Activated CD8-positive, alpha-beta memory T cell treated with anti-CD3 and anti-CD28 coated beads, Interleukin-2, amount 50 U/mL, for 48 hours (primary cell): ENCODE measurements at regions not wholly inside any gene's neighbourhood (a gene's known extent, or its start where the extent isn't known, plus 50 kb on each side); places are given as distances from the start of the nearest gene placed in this dataset.

Experiments used
- DNase-seq: peaks from one replicate; pipeline ENCODE4 v3.0.0-alpha.2; 2020

GRCh38 chr20:58138395-58138794, 90.1 kb downstream of the ANKRD60 start:
- DNase-seq = no peak

DNA sequence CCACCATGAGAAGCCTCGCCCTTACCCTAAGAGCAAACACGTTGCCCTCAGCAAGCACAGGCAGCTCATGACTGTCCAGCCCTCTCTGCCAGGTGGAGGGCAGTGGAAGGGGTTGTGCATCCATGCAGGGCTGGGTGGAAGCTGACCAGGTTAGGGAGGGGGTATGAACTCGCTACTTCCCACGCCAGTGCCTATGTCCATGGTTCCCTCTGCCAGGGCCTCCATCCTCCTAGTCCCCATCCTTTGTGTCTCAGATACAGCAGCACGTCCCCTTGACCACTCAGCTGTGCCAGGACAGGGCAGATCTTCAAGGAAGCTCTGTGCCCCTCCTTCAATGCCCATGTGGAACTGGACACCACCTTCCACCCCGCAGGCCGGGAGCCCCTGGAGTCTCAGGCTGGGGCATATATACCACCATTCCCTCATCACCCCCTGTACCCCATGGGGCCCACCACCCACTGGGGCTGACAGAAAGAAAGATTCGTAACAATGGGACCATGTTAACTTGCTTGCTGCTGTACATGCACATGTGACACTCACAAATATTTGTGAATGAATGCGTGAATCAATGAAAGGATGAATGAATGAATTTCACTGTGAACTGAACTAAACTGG, 90.7 kb downstream of the ANKRD60 start:
- no peak for DNase-seq

- no peak for DNase-seq
These were observed 91.2 kb downstream of the ANKRD60 start for GRCh38 chr20:58137236-58137635.

- no peak for DNase-seq
These were observed 92.3 kb downstream of the ANKRD60 start for GRCh38 chr20:58136149-58136484.

- DNase-seq = peak; percentile 37
These were observed 92.9 kb downstream of the ANKRD60 start for GRCh38 chr20:58135441-58136148.

GRCh38 chr20:58133020-58133808, 95.2 kb downstream of the ANKRD60 start:
- no peak for DNase-seq

- no peak for DNase-seq
These were observed 96.8 kb downstream of the ANKRD60 start for GRCh38 chr20:58131551-58132142.

DNA sequence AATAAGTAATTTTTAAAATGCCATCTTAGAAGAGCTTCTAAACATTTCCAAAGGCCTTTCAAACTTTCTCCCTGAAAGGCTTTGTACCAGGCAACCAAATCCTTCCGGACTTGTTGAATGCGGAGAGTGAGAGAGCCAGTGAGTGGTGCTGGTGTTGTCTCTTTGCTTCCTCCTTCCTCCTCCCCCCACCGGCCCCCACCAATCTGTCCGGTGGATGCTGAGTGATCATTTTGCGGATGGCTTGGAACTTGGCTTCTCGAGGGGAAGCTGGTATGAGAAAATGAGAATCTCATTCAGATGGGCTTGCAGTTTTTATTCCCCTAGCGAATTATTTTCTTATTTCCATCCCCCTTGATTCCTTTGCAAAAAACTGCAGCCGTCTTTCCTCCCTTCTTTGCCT, 97.3 kb downstream of the ANKRD60 start:
- no peak for DNase-seq

DNA sequence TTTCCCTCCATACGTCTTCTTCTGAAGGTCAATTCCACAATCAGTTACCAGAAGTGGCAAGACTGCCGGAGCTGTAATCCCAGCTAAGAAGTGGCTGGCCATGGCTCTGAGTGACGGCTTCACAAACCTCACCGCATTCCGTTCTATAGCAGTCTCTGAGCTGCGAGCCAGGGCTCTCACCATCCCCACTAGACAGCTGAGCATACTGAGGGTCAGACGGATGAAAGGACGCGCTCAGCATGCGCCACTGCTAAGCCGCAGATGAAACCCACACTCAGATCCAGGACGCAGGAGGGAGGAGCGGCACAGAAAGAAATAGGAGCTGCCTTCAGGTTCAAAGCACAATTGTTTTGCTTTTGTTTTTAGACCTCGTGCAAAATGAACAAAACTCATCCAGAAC, 97.9 kb downstream of the ANKRD60 start:
- no peak for DNase-seq

DNA sequence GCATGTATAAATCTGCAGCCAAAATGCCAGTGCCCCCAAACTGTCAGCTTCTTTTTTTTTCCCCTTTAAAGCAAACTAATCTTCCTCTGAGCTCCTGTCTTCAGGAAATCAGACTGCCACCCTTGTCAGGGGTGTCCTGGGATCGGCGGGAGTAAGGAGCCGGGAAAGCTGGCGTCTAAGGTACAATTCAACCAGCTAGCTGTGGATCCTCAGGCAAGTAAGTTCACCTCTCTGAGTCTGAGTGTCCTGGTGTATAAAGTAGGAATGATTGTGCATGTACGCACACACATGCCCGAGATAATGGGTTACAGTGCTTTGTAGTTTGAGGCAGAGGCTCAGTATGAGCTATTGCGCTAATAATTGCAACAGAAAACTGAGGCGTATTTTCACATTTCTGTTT, 98.3 kb downstream of the ANKRD60 start:
- DNase-seq = no peak

DNA sequence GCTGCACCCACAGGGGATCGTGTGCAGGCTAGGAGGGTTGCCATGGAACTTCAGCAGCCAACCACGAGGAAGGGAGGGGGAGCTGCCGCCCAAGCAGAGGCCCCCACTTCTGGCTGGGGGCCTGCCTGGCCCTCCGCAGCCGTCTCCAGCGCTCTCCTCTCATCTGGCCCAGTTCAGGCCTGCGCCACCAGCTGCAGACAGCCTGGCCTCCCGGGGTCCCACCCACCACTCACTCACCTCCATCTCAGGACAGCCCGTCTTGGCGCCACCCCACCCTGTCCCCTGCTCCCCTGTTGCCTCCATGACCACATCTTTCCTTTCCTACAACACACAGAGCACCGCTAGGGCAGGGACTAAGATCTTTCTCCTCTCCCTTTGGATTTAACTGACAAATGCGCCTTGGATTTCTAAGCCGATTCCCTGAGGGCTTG, 98.7 kb downstream of the ANKRD60 start:
- no peak for DNase-seq

GRCh38 chr20:58128635-58129625, 99.5 kb downstream of the ANKRD60 start:
- no peak for DNase-seq

DNA sequence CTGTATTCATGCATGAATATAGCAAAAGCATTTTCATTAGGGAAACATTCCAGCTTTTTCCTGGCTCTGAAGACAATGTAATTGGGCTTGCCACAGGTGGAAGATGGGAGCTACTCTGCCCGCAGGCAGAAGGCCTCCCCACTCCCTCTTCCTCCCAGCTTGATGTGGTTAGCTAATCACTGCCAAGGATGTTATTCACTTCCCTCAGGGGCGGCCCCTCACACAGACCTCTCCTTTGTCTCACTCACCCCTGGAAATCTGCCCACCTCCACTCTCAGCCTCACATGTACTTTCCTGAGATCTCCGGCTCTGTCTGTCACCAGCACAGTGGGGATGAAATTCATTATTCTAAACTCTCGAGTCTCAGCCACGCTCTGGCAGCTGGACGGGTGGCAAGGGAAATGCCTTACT, 100.7 kb downstream of the ANKRD60 start:
- DNase-seq = no peak

GRCh38 chr20:58125726-58126125, 102.7 kb downstream of the ANKRD60 start:
- DNase-seq = no peak

- no peak for DNase-seq
These were observed 110.5 kb downstream of the ANKRD60 start for GRCh38 chr20:58117944-58118343.

- DNase-seq = no peak
These were observed 111.9 kb downstream of the ANKRD60 start for GRCh38 chr20:58116505-58116904.

- DNase-seq = no peak
These were observed 114.7 kb downstream of the ANKRD60 start for GRCh38 chr20:58113716-58114115.

DNA sequence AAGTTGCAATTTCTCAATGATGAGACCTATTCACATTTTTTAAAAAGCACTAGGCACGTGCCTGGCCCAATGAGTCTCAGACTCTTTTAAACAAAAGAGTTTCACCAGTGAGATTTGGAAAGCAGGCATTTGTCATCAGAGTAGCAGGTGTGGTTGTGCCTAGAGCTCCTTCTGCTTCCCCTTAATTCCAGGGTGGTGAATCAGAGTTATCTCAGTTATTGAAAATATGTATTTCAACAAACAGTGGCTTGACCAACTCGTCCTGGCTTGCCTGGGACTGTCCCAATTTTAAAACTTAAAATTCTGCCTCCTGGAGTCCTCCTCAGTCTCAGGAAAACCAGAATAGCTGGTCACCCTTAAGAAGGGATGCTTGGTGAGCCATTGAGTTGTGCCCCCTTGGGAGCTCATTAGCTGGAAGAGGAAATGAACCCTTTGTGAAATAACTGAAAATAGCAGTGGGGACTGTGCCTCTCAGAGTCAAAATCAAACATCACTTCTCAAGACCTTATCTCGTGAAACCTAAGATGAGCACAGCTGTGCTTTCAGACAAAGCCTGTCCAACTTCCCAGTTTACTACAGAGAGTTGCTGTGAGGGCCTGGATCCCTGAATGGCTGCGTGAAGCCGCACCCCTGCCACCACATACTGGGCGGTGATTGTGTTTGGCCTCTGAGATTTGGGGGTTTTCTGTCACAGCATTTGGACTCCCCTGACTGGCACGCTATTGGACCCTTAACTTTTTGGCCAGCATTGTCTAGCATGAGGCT, 116.3 kb downstream of the ANKRD60 start:
- DNase-seq = no peak

DNA sequence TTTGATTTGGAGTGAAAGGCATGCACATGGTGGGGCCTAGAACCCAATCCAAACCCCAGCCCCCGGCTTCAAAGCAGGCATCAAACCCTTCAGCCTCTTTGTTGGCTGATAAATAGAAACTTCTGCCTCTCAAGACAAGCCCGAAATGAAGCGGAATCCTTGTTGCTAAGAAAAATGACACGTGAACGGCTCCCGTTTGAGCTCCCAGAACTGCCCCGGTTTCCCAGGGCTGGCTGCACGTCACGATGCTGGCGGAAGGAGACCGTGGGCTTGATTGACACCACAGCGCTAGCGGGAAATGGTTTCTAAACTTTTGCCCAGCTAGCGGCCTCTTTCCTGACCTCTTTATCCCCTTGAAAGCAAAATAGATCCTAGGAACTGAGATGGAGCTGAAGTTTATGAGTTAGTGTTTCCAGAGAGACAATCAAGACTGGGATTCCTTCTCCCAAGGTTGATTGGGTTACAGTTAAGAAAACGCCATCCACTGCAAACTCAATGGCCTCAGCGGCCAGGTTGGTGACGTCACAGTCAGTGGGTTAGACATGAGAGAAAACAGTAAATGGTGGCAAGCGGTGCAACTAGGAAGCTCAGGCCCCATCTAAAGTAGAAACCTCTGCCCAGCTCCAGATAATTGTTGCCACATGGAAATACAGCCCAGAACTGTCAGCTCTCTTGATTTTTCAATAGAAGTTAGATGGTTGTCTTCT, 117.0 kb downstream of the ANKRD60 start:
- DNase-seq = no peak

- DNase-seq = no peak
These were observed 118.4 kb downstream of the ANKRD60 start for GRCh38 chr20:58109918-58110635.
